HG03469 (cell line): ENCODE measurements at regions not wholly inside any gene's neighbourhood (a gene's known extent, or its start where the extent isn't known, plus 50 kb on each side); places are given as distances from the start of the nearest gene placed in this dataset.
"Not testable (repeated sequence)": the region's sequence is repeated elsewhere in the genome, so short reads cannot be mapped to it uniquely, and the experiment has no call there.

Source experiments
- ATAC-seq: cut with Tn5 transposase; IDR thresholded peaks from one replicate; pipeline ENCODE4 v1.9.1; 2021; ENCODE audit warnings: mild to moderate bottlenecking, moderate library complexity, moderate number of reproducible peaks; ENCODE audit not compliant: unreplicated experiment

- ATAC-seq = no peak
These were observed 235.8 kb downstream of the EPHA7 start for GRCh38 chr6:93183531-93183972.

- no peak for ATAC-seq
These were observed 236.3 kb downstream of the EPHA7 start for GRCh38 chr6:93182938-93183479.

- ATAC-seq = no peak
These were observed 241.4 kb downstream of the EPHA7 start for GRCh38 chr6:93177918-93178317.

GRCh38 chr6:93177438-93177837 is 241.9 kb downstream of the EPHA7 start:
- no peak for ATAC-seq

- ATAC-seq = peak; percentile 54
These were observed 243.3 kb downstream of the EPHA7 start for GRCh38 chr6:93176070-93176469.

- not testable (repeated sequence) for ATAC-seq
These were observed 245.8 kb downstream of the EPHA7 start for GRCh38 chr6:93173573-93173972.

- no peak for ATAC-seq
These were observed 253.4 kb downstream of the EPHA7 start for GRCh38 chr6:93165850-93166430.

GRCh38 chr6:93164781-93165180 is 254.6 kb downstream of the EPHA7 start:
- ATAC-seq = no peak

- no peak for ATAC-seq
These were observed 256.2 kb downstream of the EPHA7 start for GRCh38 chr6:93163146-93163545.

GRCh38 chr6:93139408-93140081 is 279.8 kb downstream of the EPHA7 start:
- no peak for ATAC-seq

- no peak for ATAC-seq
These were observed 283.2 kb downstream of the EPHA7 start for GRCh38 chr6:93136111-93136510.

- no peak for ATAC-seq
These were observed 295.2 kb downstream of the EPHA7 start for GRCh38 chr6:93124006-93124632.

GRCh38 chr6:93123585-93123984 is 295.8 kb downstream of the EPHA7 start:
- ATAC-seq = no peak

- ATAC-seq = no peak
These were observed 299.1 kb downstream of the EPHA7 start for GRCh38 chr6:93120154-93120742.

GRCh38 chr6:93105907-93106306 is 313.5 kb downstream of the EPHA7 start:
- ATAC-seq = no peak

GRCh38 chr6:93105017-93105416 is 314.3 kb downstream of the EPHA7 start:
- no peak for ATAC-seq

GRCh38 chr6:93104195-93104817 is 315.1 kb downstream of the EPHA7 start:
- ATAC-seq = no peak

GRCh38 chr6:93088621-93089501 is 330.5 kb downstream of the EPHA7 start:
- no peak for ATAC-seq

- ATAC-seq = no peak
These were observed 331.8 kb downstream of the EPHA7 start for GRCh38 chr6:93087606-93088005.

- no peak for ATAC-seq
These were observed 333.0 kb downstream of the EPHA7 start for GRCh38 chr6:93086351-93086750.
